Activated CD8-positive, alpha-beta memory T cell treated with anti-CD3 and anti-CD28 coated beads, Interleukin-2, amount 50 U/mL, for 4 hours (primary cell): ENCODE measurements at regions not wholly inside any gene's neighbourhood (a gene's known extent, or its start where the extent isn't known, plus 50 kb on each side); places are given as distances from the start of the nearest gene placed in this dataset.
"Not testable (repeated sequence)": the region's sequence is repeated elsewhere in the genome, so short reads cannot be mapped to it uniquely, and the experiment has no call there.

ENCODE experiments used
- DNase-seq: peaks from one replicate; pipeline ENCODE4 v3.0.0-alpha.2; 2020

- DNase-seq: no peak
These were observed 161.2 kb downstream of the TTC8 start for GRCh38 chr14:88985654-88986053.

DNA sequence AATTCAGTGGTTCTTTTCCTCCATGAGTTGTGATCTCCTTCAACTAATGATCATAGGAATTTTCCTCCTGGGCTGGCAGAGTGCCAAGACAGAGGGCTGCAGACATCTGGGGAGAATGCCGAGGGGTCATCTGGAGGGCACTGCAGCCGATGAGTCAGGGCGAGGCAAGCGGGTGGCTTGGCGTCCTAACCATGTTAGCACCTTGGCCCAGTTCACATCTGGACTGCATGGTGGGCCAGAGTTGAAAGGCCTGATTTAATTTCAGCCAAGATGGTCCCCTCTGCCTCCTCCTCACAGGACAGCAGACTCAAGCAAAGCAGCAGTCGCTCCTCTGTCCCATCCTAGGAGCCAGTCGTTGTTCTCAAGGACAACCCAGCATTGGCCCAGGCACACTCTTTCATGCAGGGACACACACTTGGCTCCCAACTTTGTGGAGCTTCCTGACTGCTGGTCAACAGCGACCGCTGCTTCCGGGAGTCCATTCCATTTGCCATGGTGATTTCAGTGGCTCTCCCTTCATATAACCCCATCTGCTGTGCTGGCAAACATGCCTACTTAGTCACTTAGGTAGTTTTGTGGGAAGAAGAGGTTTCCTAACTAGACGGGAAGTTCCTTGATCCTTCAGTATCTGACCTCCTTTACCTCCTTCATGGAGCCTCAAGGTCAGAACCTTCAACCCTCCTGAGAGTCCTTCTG, 161.8 kb downstream of the TTC8 start:
- DNase-seq: no peak

- DNase-seq: not testable (repeated sequence)
These were observed 162.5 kb downstream of the TTC8 start for GRCh38 chr14:88986908-88987307.

DNA sequence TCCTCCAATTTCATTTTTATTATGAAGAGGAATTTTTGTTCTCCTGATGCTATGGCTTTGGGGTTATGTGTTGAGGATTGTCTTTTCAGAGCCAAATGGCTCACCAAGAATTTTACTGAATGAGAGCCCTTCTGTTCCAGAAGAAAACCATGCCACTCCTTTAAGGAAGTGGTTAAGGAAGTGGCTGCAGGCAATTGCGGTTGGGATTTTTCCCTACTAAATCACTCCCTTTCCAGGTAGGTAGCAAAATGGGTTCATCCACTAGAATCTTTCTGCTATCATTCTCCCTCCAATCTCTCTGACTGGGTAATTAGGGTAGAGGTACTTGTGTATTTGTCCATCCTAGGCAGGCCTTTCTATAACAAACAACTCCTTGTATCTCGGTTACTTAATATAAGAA, 163.1 kb downstream of the TTC8 start:
- no peak for DNase-seq

DNA sequence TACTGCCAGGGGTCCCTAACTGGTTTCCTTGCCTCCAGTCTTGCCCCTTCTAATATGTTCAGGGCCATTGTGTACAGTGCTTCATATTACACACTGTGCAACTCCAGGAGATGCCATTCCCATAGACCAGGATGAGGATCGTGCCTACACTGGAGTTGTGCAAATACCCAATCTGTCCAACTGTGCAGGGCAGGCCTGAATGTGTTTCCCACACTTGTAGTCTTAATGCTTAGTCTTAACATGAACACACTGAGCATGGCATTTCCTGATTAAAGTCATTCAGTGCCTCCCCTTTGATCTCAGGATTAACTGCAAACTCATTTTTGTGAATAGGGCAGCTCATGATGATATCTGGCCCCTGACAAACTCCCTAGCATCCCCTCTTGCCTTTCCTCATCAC, 165.5 kb downstream of the TTC8 start:
- DNase-seq: no peak

- DNase-seq: no peak
These were observed 166.4 kb downstream of the TTC8 start for GRCh38 chr14:88990856-88991255.

GRCh38 chr14:88992011-88992410, 167.6 kb downstream of the TTC8 start:
- no peak for DNase-seq

GRCh38 chr14:88993946-88994345, 169.5 kb downstream of the TTC8 start:
- no peak for DNase-seq

DNA sequence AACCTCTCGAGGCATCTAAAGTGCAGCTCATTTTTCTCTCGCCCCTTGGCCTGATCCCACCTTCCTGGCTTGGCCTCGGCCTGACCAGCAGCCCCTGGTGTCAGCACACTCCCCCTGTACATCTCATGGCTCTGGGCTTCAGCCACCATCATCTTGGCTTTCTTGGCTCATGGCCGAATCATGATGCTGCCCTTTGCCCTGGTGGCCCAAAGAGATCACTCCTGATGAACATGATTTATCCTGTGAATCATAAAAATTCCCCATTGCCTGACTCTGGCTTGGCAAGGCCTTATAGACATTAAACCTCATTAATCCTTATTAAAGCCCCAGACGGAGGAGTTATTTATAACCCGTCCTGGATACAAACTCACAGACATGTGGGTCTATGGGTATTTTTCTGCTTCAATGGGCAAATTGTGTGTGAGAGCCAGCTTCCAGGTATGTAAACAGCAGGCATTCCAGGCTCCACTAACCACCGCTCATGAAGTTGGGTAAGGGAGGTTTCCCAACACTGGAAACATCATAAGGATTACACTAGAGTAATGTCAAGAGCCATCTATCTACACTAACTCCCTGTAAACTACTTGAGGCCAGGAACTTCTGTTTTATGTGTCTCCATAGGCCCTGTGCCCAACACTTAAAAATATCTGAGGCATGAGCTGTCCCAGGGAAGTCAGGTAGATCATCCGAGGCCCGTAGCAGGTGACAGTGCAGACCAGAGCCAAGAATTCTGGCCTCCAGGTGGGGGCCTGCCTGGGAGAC, 171.2 kb downstream of the TTC8 start:
- no peak for DNase-seq

- DNase-seq: no peak
These were observed 173.6 kb downstream of the TTC8 start for GRCh38 chr14:88998027-88998426.

DNA sequence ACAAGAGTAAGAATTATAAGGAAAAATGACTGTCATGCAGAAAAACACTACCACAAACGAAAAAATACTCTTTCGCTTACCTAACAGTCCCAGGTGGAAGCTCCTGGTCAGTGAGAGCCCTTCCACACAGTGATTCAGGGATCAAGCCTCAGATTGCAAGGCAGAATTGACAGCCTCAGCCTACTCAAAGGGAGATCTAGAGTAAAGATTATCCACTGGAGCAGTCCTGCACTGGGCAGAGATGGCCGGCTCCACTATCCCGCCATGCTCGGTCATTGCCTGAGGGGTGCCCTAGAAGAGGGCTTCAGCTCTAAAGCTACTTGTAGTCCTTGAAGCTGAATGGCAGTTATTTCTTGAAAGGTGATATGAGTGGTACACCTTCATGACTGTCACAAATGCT, 174.7 kb downstream of the TTC8 start:
- DNase-seq: no peak

DNA sequence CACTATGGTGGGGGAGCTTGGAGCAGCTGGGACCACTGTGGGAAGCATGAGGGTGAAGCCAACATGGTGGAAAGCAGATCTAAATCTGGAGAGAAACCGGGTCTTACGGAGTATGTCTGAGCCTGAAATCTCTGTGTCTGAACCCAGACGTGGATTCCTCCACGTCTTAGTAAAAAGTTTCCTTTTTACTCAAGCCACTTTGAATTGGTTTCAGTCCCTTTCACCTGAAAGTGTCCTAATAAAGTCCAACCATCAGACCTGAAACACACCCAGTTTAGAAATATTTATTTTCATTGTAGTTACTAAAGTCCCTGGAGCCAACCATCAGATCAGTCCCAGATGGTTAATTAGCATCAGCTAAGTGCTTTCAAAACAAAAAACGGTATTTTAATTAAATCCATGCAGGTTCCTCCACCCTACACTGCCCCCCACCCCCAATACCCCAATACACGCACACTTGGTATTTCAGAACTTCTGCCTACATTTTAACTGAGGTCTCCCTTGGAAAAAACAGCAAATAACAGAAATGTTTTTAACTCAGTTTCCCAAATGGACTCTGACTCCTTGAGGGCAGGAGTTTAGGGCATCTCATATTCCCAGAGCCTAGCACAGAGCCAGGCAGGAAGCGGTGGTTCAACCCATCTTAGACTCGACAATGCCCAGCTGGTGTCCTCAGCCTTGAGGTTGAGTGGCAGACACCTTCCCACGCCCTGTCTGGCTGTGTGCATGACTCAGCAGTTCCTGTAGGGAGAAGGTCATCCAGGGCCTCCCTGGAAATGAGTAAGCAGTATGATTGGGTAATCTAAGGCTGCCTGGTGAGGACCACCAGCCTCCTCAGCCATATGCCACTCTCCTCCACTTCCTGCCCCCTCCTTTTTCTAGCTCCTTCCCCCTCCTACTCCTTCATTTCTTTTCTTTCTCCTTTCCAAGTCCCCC, 175.8 kb downstream of the TTC8 start:
- no peak for DNase-seq

DNA sequence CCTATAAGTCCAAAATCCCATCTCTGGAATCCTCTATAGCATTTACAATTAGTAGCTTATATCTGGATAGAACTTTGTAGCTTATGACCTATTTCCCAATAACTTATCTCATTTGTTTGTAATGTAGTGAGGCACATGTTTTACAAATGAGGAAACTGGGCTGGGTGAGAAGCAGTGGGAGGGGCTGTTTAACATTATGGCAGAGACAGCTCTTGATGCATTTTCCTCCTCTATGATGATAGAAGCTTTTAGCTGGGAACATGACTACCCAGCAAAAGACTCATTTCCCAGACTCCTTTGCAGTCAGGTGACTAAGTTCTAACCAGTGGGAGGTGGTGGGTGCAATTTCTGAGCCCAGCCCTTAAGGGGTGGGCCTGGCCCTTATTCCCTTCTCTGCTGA, 179.7 kb downstream of the TTC8 start:
- no peak for DNase-seq

DNA sequence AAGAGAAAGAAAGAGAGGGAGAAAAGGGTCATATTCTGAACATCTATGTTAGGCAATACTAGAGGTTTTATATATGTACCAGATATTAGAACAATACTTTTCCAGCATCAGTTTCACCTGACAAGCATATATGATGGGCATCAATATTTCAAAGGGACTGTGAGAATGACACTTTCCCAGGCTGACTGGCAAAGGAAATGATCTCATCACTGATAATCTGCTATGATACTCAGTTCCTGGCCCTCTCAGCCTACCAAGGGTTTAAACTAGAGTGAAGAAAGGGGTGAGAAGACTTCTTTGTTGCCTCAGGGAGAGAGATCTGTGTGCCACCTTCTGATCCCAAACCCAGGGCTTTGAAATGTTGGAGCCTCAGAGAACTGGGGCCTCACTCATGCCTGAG, 183.5 kb downstream of the TTC8 start:
- DNase-seq: no peak

DNA sequence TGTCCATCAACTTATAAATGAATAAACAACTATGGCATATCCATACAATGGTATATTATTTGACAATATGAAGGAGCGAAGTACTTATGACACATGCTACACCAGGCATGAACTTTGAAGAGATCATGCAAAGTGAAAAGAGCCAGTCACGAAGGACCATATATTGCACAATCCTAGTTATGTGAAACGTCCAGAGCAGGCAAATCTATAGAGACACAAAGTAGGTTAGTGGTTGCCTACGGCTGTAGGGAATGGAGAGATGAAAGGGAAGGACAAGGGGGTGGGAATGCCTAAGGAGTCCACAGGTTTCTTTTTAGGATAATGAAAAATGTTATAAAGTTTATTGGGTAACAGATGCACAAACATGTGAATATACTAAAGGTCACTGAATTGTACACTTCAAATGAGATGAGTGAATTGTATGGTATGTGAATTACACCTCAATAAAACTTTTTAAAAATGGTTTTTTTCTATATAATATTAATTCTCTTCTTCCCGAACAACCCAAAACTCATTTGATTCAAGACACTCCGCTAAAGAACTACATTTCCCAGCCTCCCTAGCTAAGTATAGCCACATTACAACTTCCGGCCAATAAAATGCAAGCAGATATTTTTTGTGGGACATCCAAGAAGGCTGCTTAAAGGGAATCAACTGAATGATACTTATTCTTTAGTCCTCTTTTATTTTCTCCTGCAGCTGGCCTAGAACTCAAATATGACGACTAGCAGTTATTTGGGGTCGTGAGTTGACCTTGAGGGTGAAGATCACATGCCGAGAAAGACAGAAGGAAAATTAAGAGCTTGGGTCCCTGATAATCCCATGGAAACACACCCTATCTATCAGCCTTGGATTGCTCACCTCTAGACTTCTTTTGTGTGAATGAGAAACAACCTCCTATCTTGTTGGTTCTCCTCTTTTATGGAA, 187.2 kb downstream of the TTC8 start:
- DNase-seq: no peak

DNA sequence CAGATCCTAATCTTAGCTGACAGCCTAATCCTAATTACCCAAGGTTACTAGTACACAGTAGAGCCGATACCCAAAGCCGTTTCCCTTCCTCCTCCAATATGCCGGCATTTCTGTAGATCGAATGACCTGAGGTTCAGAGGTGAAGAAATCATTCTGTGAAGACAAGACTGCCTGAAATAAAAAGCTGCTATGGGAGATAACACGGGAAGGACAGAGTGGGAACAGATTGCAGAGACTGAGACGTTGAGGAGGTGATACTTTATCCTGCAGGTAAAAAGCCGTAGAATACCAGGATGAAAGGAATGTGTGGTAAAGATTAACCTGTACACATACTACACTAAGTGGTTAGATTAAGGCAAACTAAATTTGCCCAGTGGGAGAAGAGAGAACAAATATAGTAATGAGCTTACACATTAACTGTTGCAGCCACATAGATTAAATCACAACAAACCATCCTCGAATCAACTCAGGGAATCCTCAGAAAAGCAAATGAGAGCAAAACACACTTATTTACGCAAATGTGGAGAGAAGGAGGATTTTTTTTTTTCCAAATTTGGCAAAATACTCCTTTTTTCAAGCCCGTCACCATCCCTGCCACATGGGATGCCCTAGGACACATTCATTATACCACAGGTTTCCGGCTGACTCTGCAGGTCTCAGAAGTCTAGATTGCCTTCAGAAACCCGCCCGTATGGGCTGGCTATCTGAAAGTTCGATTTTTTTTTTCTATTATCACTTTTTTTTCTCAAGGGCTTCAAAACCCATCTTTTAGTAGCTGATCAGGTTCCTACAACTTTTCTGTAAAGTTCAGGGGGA, 188.0 kb downstream of the TTC8 start:
- DNase-seq: no peak

GRCh38 chr14:89013098-89013504, 188.7 kb downstream of the TTC8 start:
- DNase-seq: no peak

DNA sequence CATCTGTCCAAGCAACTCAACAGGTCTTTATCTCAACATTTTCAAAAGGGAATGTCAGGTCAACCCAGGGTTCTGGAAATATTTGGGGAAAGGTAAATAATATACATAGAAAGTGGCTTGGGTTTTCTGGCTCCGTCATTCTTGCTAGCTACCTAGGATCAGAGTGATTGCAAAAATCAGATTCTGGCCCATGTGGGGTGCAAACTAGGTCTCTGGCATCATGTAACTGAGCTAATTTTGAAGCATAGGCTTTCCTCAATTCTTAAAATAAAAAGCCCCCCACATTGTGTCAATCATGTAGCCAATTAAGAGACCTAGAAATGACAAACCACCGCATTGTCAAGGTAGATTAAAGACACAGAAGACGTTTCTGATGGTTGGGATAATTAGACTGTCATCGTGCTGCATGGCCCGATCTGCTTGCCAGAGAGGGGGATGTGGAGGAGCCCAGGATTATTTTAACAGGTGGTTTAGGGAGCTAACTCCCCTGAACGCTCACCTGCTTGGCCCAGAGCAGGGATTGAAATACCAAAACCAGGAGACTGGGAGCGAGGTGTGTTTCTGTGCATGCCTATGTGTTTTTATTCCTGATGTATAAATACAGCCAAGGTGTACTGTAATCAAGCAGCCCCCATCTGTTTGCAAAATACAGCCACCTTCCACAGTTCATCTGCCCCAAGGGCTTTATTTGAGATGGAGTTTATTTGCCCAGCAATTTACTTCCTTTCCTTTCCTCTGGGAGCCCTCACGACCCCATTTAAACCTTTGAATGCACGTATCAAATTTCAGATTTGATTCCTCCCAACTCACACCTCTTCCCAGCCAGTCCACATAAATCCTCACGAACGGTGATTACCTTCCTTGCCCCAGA, 189.5 kb downstream of the TTC8 start:
- DNase-seq: no peak

DNA sequence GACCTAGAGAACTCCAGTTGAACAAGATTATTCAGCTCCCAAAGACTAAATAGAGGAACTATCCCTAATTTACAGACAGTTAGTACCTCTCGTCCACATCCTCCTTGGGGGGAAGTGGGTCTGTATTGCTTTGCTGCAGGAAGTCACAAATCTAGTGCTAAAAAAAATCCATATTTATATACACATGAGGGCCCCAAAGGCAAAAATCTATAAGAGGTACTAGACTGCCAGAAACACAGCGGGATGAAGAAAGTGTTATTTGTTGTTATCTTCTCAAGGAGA, 190.1 kb downstream of the TTC8 start:
- no peak for DNase-seq

GRCh38 chr14:89015016-89015415, 190.6 kb downstream of the TTC8 start:
- DNase-seq: no peak

DNA sequence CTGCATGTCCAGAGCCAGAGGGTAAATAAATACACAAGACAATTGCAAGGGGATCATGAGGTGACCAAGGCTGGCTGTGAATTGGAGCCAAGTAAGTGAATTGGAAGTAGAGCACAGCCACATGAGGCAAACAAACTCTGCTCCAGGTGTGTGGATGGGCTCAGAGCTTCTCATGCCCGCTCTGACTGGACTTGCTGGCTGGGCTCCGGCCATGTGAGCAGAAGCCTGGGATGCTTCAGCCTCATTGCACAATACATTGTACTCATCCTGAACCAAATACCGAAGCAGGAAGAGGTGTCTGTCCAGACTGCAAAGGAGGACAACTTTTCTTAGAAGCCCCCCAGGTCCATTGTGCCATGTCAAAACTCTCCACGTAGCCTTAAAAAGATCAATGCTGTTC, 193.0 kb downstream of the TTC8 start:
- no peak for DNase-seq
